Uterus (tissue), 2 donors: ENCODE measurements at regions not wholly inside any gene's neighbourhood (a gene's known extent, or its start where the extent isn't known, plus 50 kb on each side); places are given as distances from the start of the nearest gene placed in this dataset.

Source experiments
- CTCF ChIP-seq, 4 experiments: fragments of 200-600 bp in 2 of 4; fragments of 450-650 bp in 2 of 4; sonication (generic) in 2 of 4; IDR thresholded peaks; one replicate each; pipeline ENCODE4 v1.5.1; 2016 to 2019; ENCODE audit warnings: antibody characterized with exemption in 4 of 4, mild to moderate bottlenecking in 2 of 4, moderate library complexity in 1 of 4
- POLR2A ChIP-seq, 2 donors: fragments of 450-650 bp; IDR thresholded peaks; one replicate each; pipeline ENCODE4 v1.6.1; 2016; ENCODE audit warnings: antibody characterized with exemption in 2 of 2, mild to moderate bottlenecking in 1 of 2, moderate library complexity in 1 of 2

DNA sequence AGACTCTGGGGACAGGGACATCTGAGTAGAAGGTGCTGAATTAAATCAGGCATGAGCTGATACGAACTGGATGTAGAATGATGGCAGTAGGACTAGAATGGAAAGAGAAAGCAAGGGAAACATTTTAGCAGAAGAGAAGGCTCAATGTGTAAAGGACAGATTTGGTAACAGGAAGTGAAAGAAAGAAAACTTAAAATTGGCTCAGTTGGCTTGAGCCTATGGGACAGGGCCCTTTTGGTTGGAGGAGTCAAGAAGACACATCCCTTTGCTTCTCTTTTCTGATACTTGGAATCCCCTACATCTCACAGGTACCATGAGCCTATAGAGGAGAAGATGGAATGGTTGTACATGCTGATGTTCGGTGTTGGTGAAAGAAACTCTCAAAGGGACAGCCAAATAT is 300.6 kb upstream of the PLXNA2 start:
- TF ChIP-seq CTCF (IDR thresholded peaks at IDR 0.05) = no peak
- no peak for TF ChIP-seq POLR2A (IDR thresholded peaks at IDR 0.05)
